ENCODE measurements at regions not wholly inside any gene's neighbourhood (a gene's known extent, or its start where the extent isn't known, plus 50 kb on each side); places are given as distances from the start of the nearest gene placed in this dataset.

GRCh38 chr1:195898924-195899323 lies 709.3 kb downstream of the KCNT2 start (continued):
- TF ChIP-seq, protein P1, sequence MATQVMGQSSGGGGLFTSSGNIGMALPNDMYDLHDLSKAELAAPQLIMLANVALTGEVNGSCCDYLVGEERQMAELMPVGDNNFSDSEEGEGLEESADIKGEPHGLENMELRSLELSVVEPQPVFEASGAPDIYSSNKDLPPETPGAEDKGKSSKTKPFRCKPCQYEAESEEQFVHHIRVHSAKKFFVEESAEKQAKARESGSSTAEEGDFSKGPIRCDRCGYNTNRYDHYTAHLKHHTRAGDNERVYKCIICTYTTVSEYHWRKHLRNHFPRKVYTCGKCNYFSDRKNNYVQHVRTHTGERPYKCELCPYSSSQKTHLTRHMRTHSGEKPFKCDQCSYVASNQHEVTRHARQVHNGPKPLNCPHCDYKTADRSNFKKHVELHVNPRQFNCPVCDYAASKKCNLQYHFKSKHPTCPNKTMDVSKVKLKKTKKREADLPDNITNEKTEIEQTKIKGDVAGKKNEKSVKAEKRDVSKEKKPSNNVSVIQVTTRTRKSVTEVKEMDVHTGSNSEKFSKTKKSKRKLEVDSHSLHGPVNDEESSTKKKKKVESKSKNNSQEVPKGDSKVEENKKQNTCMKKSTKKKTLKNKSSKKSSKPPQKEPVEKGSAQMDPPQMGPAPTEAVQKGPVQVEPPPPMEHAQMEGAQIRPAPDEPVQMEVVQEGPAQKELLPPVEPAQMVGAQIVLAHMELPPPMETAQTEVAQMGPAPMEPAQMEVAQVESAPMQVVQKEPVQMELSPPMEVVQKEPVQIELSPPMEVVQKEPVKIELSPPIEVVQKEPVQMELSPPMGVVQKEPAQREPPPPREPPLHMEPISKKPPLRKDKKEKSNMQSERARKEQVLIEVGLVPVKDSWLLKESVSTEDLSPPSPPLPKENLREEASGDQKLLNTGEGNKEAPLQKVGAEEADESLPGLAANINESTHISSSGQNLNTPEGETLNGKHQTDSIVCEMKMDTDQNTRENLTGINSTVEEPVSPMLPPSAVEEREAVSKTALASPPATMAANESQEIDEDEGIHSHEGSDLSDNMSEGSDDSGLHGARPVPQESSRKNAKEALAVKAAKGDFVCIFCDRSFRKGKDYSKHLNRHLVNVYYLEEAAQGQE (IDR thresholded peaks at IDR 0.05; ENCODE audit: borderline replicate concordance), result peak; percentile 18; the same call in 1 of the 2 replicates
- TF ChIP-seq, protein P1 (CRISPR knock-in tag; IDR thresholded peaks at IDR 0.05; ENCODE audit: low read depth), result no peak
- no peak for TF ChIP-seq GABPB1 (CRISPR knock-in tag; IDR thresholded peaks at IDR 0.05)
- peak; percentile 64 to 100; a peak in 3 of 4 replicates for TF ChIP-seq TBL1XR1 (IDR thresholded peaks at IDR 0.05; ENCODE audit: low read length in 2 of 2)
- 0 out of 2 replicates have a peak, but pooled peaks have one; percentile 54 for TF ChIP-seq ZNF584 (CRISPR knock-in tag; IDR thresholded peaks at IDR 0.05; ENCODE audit: low read depth)
- no peak for TF ChIP-seq DACH1 (IDR thresholded peaks at IDR 0.05; ENCODE audit: partially characterized antibody)
- TF ChIP-seq TRIM25 (IDR thresholded peaks at IDR 0.05; ENCODE audit: borderline replicate concordance), result no peak
- TF ChIP-seq ETV6 (IDR thresholded peaks at IDR 0.05; ENCODE audit: borderline replicate concordance in 1 of 2, low read depth in 2 of 2, low read length in 1 of 2), result peak in 1 of 2 experiments; percentile 64; a peak in 1 of 4 replicates
- no peak for TF ChIP-seq ETV6 (CRISPR knock-in tag; IDR thresholded peaks at IDR 0.05; ENCODE audit: borderline replicate concordance)
- TF ChIP-seq SOX6 (IDR thresholded peaks at IDR 0.05), result peak; percentile 98
- TF ChIP-seq MITF (IDR thresholded peaks at IDR 0.05), result peak; percentile 68; the same call in 1 of the 2 replicates
- TF ChIP-seq DMBX1 (CRISPR knock-in tag; IDR thresholded peaks at IDR 0.05; ENCODE audit: borderline replicate concordance), result peak; percentile 76
- TF ChIP-seq ZNF75A (CRISPR knock-in tag; IDR thresholded peaks at IDR 0.05), result no peak
- TF ChIP-seq SIRT6 (IDR thresholded peaks at IDR 0.05; ENCODE audit: low read depth, low read length), result no peak
- TF ChIP-seq ZBTB17 (CRISPR knock-in tag; IDR thresholded peaks at IDR 0.05), result 0 out of 2 replicates have a peak, but pooled peaks have one; percentile 23
- TF ChIP-seq, protein P2, sequence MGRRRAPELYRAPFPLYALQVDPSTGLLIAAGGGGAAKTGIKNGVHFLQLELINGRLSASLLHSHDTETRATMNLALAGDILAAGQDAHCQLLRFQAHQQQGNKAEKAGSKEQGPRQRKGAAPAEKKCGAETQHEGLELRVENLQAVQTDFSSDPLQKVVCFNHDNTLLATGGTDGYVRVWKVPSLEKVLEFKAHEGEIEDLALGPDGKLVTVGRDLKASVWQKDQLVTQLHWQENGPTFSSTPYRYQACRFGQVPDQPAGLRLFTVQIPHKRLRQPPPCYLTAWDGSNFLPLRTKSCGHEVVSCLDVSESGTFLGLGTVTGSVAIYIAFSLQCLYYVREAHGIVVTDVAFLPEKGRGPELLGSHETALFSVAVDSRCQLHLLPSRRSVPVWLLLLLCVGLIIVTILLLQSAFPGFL (CRISPR knock-in tag; IDR thresholded peaks at IDR 0.05), result no peak
- peak; percentile 96 for TF ChIP-seq TCF3 (CRISPR knock-in tag; IDR thresholded peaks at IDR 0.05)
- peak; percentile 52; the same call in 1 of the 2 replicates for TF ChIP-seq ATF7 (IDR thresholded peaks at IDR 0.05)

Measured in K562 (cell line).